ENCODE measurements at regions not wholly inside any gene's neighbourhood (a gene's known extent, or its start where the extent isn't known, plus 50 kb on each side); places are given as distances from the start of the nearest gene placed in this dataset.

- no peak for TF ChIP-seq SIN3A (IDR thresholded peaks at IDR 0.05; ENCODE audit: borderline replicate concordance, insufficient read depth, low read depth, low read length)
- no peak for TF ChIP-seq POLR2AphosphoS5 (IDR thresholded peaks at IDR 0.05; ENCODE audit: low read depth, low read length)
- no peak for TF ChIP-seq CTCF (IDR thresholded peaks at IDR 0.05)
- no peak for TF ChIP-seq REST (IDR thresholded peaks at IDR 0.05; ENCODE audit: insufficient read depth in 1 of 2, low read depth in 2 of 2, low read length in 1 of 2)
These were observed 422.7 kb upstream of the MON1B start for GRCh38 chr16:76768316-76768715.
